ENCODE measurements at regions not wholly inside any gene's neighbourhood (a gene's known extent, or its start where the extent isn't known, plus 50 kb on each side); places are given as distances from the start of the nearest gene placed in this dataset.
"Not testable (repeated sequence)": the region's sequence is repeated elsewhere in the genome, so short reads cannot be mapped to it uniquely, and the experiment has no call there.

GRCh38 chr9:73890685-73891277, 606.4 kb upstream of the RORB start:
- no peak for FAIRE-seq

- no peak for FAIRE-seq
Observed at GRCh38 chr9:73892335-73892734, 604.8 kb upstream of the RORB start.

- no peak for FAIRE-seq
Observed at GRCh38 chr9:73893230-73893629, 603.9 kb upstream of the RORB start.

GRCh38 chr9:73896061-73896460, 601.1 kb upstream of the RORB start:
- no peak for FAIRE-seq

GRCh38 chr9:73906671-73907070, 590.5 kb upstream of the RORB start:
- FAIRE-seq, result no peak

GRCh38 chr9:73911804-73912203, 585.3 kb upstream of the RORB start:
- FAIRE-seq, result no peak

GRCh38 chr9:73916016-73916673, 581.0 kb upstream of the RORB start:
- no peak for FAIRE-seq

GRCh38 chr9:73919712-73920111, 577.4 kb upstream of the RORB start:
- no peak for FAIRE-seq

GRCh38 chr9:73923796-73924195, 573.3 kb upstream of the RORB start:
- no peak for FAIRE-seq

GRCh38 chr9:73951147-73951546, 546.0 kb upstream of the RORB start:
- no peak for FAIRE-seq

- no peak for FAIRE-seq
Observed at GRCh38 chr9:73962792-73963191, 534.3 kb upstream of the RORB start.

GRCh38 chr9:73969936-73970335, 527.2 kb upstream of the RORB start:
- no peak for FAIRE-seq

GRCh38 chr9:73976424-73976823, 520.7 kb upstream of the RORB start:
- FAIRE-seq, result not testable (repeated sequence)

GRCh38 chr9:73979894-73980264, 517.3 kb upstream of the RORB start:
- FAIRE-seq, result no peak

- FAIRE-seq, result peak; percentile 45
Observed at GRCh38 chr9:73980754-73981153, 516.4 kb upstream of the RORB start.

GRCh38 chr9:73981405-73981804, 515.7 kb upstream of the RORB start:
- no peak for FAIRE-seq

- FAIRE-seq, result no peak
Observed at GRCh38 chr9:73995836-73996235, 501.3 kb upstream of the RORB start.

GRCh38 chr9:73996844-73997243, 500.3 kb upstream of the RORB start:
- FAIRE-seq, result no peak

- FAIRE-seq, result no peak
Observed at GRCh38 chr9:74001382-74001781, 495.8 kb upstream of the RORB start.

GRCh38 chr9:74006935-74007334, 490.2 kb upstream of the RORB start:
- FAIRE-seq, result no peak

- FAIRE-seq, result no peak
Observed at GRCh38 chr9:74007833-74008232, 489.3 kb upstream of the RORB start.

- no peak for FAIRE-seq
Observed at GRCh38 chr9:74016004-74016403, 481.1 kb upstream of the RORB start.

- no peak for FAIRE-seq
Observed at GRCh38 chr9:74025402-74025925, 471.7 kb upstream of the RORB start.

GRCh38 chr9:74032421-74032820, 464.7 kb upstream of the RORB start:
- FAIRE-seq, result no peak

- no peak for FAIRE-seq
Observed at GRCh38 chr9:74035786-74036185, 461.3 kb upstream of the RORB start.
